ENCODE measurements at regions not wholly inside any gene's neighbourhood (a gene's known extent, or its start where the extent isn't known, plus 50 kb on each side); places are given as distances from the start of the nearest gene placed in this dataset.
"Not testable (repeated sequence)": the region's sequence is repeated elsewhere in the genome, so short reads cannot be mapped to it uniquely, and the experiment has no call there.

- not testable (repeated sequence) for DNase-seq
Observed at GRCh38 chr5:96319981-96320739, 112.9 kb downstream of the PCSK1 start.

- no peak for DNase-seq
Observed at GRCh38 chr5:96318569-96319110, 114.4 kb downstream of the PCSK1 start.

DNA sequence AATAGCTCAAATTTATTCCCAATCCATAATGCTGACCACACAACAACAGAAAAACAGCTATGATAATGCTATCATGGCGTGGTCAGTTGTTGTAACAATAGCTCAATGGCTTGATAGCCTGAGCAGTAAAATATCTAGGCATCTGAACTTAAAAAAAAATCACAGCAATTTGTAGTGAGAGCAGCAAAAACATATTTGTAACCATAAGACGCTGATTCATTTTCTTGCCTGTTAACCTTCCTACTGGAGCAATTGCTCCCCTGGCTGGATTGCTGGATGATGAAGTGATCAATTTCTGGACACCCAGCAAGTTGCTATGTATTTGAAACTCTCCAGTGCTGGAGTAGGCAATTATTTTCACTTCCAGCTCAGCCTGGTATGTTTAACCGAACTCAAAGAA is 115.1 kb downstream of the PCSK1 start:
- DNase-seq, result no peak

- no peak for DNase-seq
Observed at GRCh38 chr5:96316487-96316886, 116.6 kb downstream of the PCSK1 start.

GRCh38 chr5:96316017-96316416 is 117.0 kb downstream of the PCSK1 start:
- DNase-seq, result no peak

- DNase-seq, result no peak
Observed at GRCh38 chr5:96315431-96315830, 117.6 kb downstream of the PCSK1 start.

GRCh38 chr5:96312383-96312782 is 120.7 kb downstream of the PCSK1 start:
- no peak for DNase-seq

GRCh38 chr5:96307047-96307446 is 126.0 kb downstream of the PCSK1 start:
- DNase-seq, result not testable (repeated sequence)

GRCh38 chr5:96302174-96302738 is 130.8 kb downstream of the PCSK1 start:
- no peak for DNase-seq

DNA sequence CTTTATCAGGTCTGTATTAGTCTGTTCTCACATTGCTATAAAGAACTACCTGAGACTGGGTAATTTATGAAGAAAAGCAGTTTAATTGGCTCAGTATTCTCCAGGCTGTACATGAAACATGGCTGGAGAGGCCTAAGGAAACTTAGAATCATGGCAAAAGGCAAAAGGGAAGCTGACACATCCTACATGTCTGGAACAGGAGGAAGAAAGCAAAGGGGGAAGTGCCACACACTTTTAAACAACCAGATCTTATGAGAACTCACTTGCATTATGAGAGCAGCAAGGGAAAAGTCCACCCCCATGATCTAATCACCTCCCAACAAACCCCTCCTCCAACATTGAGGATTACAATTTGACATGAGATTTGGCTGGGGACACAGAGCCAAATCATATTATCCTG is 132.1 kb downstream of the PCSK1 start:
- DNase-seq, result peak; percentile 21

DNA sequence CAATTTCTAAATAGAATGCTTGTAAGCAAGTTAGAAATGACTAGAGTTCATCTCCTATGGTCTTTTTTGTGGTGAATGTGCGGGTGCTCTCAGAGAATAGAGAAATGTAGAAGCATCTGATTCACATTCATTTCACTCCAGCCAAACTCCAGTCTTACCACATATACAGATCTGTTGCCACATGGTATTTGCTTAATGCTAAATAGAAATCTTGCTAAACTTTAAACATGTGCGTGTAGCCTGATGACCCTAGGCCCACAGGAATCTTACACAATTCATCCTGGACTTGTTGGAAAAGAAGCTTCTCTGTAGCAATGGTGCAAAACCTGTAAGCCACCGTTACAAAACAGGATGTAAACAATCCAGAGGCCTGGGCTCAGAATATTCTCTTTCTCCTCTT is 135.2 kb downstream of the PCSK1 start:
- DNase-seq, result no peak

- DNase-seq, result no peak
Observed at GRCh38 chr5:96297290-96297689, 135.8 kb downstream of the PCSK1 start.

- DNase-seq, result no peak
Observed at GRCh38 chr5:96294884-96295202, 138.2 kb downstream of the PCSK1 start.

- DNase-seq, result no peak
Observed at GRCh38 chr5:96293966-96294883, 138.8 kb downstream of the PCSK1 start.

DNA sequence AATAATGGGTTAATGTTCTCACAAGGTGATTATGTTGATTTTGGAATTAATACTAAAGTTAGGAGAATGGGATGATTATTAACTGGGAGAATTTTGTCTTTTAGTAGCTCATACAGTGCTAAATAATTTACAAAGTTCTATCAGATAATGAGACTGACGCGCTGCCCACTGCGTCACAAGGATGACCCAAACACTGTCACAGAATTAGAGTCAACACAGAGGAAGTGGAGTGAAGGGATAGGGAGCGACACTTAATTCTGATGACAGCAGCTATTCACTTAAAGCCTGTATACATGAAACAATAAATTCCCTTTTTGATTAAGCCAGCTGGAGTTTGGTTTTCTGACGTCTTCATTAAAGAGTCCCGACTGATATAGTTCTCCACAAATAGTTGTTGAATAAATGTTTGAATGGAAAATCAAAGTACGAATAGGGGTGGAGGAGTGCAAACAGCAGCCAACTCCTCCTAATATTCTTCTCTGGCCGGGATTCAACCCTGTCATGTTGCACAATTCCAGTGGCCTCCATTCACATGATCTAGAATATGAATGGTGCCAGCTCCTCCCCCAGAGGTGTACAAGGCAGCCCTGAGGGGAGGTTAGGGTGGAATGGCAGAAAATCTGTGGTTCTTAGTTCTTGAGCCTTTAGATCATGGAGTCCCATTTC is 140.3 kb downstream of the PCSK1 start:
- no peak for DNase-seq

DNA sequence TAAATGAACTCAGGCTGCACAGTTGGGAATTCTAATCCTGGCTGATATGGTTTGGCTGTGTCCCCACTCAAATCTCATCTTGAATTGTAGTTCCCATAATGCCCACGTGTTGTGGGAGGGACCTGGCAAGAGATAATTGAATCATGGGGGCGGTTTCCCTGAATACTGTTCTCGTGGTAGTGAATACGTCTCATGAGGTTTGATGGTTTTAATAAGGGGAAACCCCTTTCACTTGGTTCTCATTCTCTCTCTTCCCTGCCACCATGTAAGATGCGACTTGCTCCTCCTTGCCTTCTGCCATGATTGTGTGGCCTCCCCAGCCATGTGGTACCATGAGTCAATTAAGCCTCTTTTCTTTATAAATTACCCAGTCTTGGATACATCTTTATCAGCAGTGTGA is 143.8 kb downstream of the PCSK1 start:
- not testable (repeated sequence) for DNase-seq

GRCh38 chr5:96288845-96289185 is 144.2 kb downstream of the PCSK1 start:
- no peak for DNase-seq

- DNase-seq, result no peak
Observed at GRCh38 chr5:96288166-96288844, 144.7 kb downstream of the PCSK1 start.

DNA sequence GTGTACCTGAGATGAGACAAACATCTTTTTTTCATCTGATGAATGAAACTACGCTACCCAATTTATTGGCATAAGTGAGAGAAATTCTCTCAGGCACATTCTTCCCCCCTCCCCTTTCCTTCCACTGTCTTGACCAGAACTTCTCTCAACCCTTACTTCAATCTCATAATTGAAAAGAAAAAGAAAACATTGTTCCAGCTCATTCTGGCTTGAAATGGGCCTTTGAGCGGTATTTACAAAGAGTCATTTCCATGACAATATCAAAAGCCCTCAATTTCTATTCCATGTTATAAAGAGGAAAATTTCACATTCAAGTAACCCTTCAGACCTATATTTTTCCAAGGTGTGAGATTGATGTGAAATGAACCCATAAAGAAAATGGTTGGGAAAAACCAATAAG is 145.9 kb downstream of the PCSK1 start:
- DNase-seq, result no peak

DNA sequence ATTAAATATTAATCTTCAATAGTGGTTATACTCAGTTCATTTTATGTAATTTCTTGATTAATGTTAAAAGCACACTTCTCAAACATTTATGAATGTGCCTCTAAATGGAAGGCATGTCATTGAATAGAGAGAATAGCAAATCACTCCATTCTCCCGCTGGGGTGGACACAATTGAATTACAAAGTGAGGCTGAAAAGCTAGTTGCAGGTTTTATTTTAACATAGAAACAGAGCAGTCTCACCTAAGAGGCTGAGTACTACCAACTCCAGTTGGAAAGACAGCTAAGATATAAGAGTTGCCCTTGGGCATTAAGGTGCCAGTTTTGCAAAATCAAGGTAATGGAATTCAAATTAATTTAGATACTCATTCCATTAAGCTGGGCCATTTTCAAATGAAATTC is 147.2 kb downstream of the PCSK1 start:
- no peak for DNase-seq

GRCh38 chr5:96284727-96285389 is 148.2 kb downstream of the PCSK1 start:
- no peak for DNase-seq

GRCh38 chr5:96283589-96283988 is 149.5 kb downstream of the PCSK1 start:
- DNase-seq, result no peak
